ENCODE measurements at regions not wholly inside any gene's neighbourhood (a gene's known extent, or its start where the extent isn't known, plus 50 kb on each side); places are given as distances from the start of the nearest gene placed in this dataset.
"Not testable (repeated sequence)": the region's sequence is repeated elsewhere in the genome, so short reads cannot be mapped to it uniquely, and the experiment has no call there.

GRCh38 chr1:60942896-60943638 is 139.3 kb upstream of the NFIA start:
- no peak overlapping the region for H3K27ac ChIP-seq (ENCODE audit: low read length)
- H3K9ac ChIP-seq (ENCODE audit: low read depth, low read length) = no peak overlapping the region
- no peaks in the 10 kb centered on the region for H3K9me3 ChIP-seq (ENCODE audit: insufficient read depth, low read depth, low read length)
- no peak overlapping the region for H3K4me3 ChIP-seq (ENCODE audit: low read length)
- H3K36me3 ChIP-seq (ENCODE audit: insufficient read depth, low read depth, low read length) = no peaks in the 10 kb centered on the region
- H3K27me3 ChIP-seq (ENCODE audit: insufficient read depth, low read length) = no peaks in the 10 kb centered on the region
- H3K4me1 ChIP-seq (ENCODE audit: insufficient read depth, low read length) = peaks cover 34% of the 10 kb centered on the region

- no peak overlapping the region for H3K9ac ChIP-seq (ENCODE audit: low read depth, low read length)
- no peak overlapping the region for H3K4me3 ChIP-seq (ENCODE audit: low read length)
- no peaks in the 10 kb centered on the region for H3K27me3 ChIP-seq (ENCODE audit: insufficient read depth, low read length)
- peaks cover 34% of the 10 kb centered on the region for H3K4me1 ChIP-seq (ENCODE audit: insufficient read depth, low read length)
- no peaks in the 10 kb centered on the region for H3K36me3 ChIP-seq (ENCODE audit: insufficient read depth, low read depth, low read length)
- no peaks in the 10 kb centered on the region for H3K9me3 ChIP-seq (ENCODE audit: insufficient read depth, low read depth, low read length)
- no peak overlapping the region for H3K27ac ChIP-seq (ENCODE audit: low read length)
Measured at GRCh38 chr1:60942291-60942690, 140.1 kb upstream of the NFIA start.

DNA sequence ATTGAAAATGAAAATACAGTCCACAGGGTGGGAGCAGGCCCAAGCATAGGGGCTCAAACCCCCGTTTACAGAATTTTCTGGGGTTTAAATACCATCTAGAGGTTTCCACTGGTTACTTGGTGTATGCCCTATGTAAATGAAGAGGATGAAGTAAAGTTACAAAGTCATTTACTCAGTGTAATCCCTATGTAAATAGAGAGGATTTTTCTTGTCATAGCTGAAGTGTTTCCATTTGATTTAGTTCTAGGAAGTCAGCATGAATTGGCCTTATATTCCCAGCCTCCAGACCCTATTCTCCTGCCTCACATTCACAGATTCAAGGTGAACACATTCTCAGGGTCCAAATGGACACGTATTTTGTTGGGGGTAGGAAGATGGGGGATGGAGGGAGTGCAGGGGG is 141.7 kb upstream of the NFIA start:
- peaks cover 36% of the 10 kb centered on the region for H3K4me1 ChIP-seq (ENCODE audit: insufficient read depth, low read length)

DNA sequence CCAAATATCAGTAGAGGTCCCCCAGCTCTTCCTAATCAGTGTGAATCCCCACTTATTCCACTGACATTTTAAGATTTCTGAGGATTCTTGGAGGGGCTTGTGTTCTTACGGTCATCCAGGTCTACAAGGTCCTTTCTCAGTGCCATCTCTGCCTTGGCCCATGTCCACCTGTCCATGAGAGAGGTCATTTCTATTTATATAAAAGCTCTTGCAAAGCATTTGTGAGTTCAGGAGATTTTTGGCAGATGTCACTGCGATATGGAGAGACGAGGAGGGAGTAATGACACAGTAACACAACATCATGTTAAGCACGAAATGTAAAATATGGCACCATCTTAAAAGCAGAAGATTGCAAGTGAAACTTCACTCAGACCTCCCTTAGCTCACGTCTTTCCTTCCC is 144.6 kb upstream of the NFIA start:
- H3K27me3 ChIP-seq (ENCODE audit: insufficient read depth, low read length) = no peaks in the 10 kb centered on the region
- peaks cover 26% of the 10 kb centered on the region for H3K4me1 ChIP-seq (ENCODE audit: insufficient read depth, low read length)
- H3K36me3 ChIP-seq (ENCODE audit: insufficient read depth, low read depth, low read length) = no peaks in the 10 kb centered on the region
- H3K9ac ChIP-seq (ENCODE audit: low read depth, low read length) = no peak overlapping the region
- no peaks in the 10 kb centered on the region for H3K9me3 ChIP-seq (ENCODE audit: insufficient read depth, low read depth, low read length)
- no peak overlapping the region for H3K4me3 ChIP-seq (ENCODE audit: low read length)
- no peak overlapping the region for H3K27ac ChIP-seq (ENCODE audit: low read length)

More for the DNA sequence above, 141.7 kb upstream of the NFIA start:
- H3K27me3 ChIP-seq (ENCODE audit: insufficient read depth, low read length); H3K4me3 ChIP-seq (ENCODE audit: low read length); H3K9me3 ChIP-seq (ENCODE audit: insufficient read depth, low read depth, low read length); H3K9ac ChIP-seq (ENCODE audit: low read depth, low read length); H3K27ac ChIP-seq (ENCODE audit: low read length); H3K36me3 ChIP-seq (ENCODE audit: insufficient read depth, low read depth, low read length): not testable (repeated sequence)

DNA sequence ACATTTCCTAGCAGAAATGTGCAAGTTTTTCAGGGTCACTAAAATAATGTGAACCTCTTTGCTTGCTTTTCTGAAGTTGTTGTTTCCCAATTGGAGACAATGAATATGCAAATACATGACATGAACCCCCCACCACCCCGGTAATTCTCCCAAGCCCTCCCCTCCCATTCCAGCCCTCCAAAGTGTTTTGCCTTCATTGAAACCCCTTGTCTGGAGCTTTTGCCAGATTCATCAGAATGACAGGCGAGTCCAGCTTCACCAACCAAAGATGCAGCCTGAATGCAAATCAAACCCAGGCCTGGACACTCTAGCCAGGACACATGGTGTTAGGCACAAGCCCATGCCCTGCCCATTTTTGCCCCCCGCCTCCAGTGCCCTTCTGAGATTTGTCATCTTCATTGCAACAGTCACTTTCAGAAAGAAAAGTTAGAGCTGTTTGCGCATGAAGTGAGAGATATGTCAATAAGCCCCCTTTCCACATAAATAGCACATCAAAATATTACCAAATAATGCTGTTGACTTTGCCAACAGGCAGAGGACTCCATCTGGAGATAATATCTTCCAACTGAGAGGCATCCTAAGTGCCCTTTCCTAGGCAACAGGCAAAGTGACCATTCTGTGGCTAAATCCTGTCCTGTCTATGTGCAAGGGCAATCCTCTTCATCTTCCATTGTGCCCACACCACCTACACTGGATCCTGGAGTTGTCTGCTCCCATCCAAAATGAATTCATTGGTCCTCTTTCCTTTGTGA is 145.6 kb upstream of the NFIA start:
- Histone ChIP-seq H3K36me3 (ENCODE audit: insufficient read depth, low read depth, low read length) (no peaks in the 10 kb centered on the region), H3K27ac (ENCODE audit: low read length) (no peak overlapping the region), H3K27me3 (ENCODE audit: insufficient read depth, low read length) (no peaks in the 10 kb centered on the region), H3K9me3 (ENCODE audit: insufficient read depth, low read depth, low read length) (no peaks in the 10 kb centered on the region), H3K4me1 (ENCODE audit: insufficient read depth, low read length) (peaks cover 19% of the 10 kb centered on the region), H3K4me3 (ENCODE audit: low read length) (no peak overlapping the region), H3K9ac (ENCODE audit: low read depth, low read length) (no peak overlapping the region)

DNA sequence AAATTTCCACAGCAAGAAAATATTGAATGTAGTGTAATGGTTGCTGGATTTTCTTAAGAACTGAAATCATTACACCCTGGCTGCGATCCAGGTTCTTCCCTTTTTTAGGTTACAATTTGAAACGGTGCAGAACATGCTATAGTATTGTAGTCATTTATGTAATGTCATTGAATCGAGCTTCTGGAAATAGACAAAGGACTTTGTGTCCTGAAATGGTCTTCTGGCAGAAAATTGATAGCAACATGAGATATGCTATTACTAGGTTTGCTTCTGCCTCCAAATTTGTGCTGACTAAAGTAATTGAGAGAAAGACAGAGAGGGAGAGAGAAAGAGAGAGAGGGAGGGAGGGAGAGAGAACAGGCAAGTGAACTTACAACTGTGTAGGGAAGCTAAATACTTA is 146.2 kb upstream of the NFIA start:
- no peaks in the 10 kb centered on the region for H3K36me3 ChIP-seq (ENCODE audit: insufficient read depth, low read depth, low read length)
- no peak overlapping the region for H3K9ac ChIP-seq (ENCODE audit: low read depth, low read length)
- H3K4me1 ChIP-seq (ENCODE audit: insufficient read depth, low read length) = peaks cover 15% of the 10 kb centered on the region
- no peak overlapping the region for H3K27ac ChIP-seq (ENCODE audit: low read length)
- no peaks in the 10 kb centered on the region for H3K9me3 ChIP-seq (ENCODE audit: insufficient read depth, low read depth, low read length)
- H3K4me3 ChIP-seq (ENCODE audit: low read length) = no peak overlapping the region
- no peaks in the 10 kb centered on the region for H3K27me3 ChIP-seq (ENCODE audit: insufficient read depth, low read length)

- Histone ChIP-seq H3K9me3 (ENCODE audit: insufficient read depth, low read depth, low read length) (no peaks in the 10 kb centered on the region), H3K4me3 (ENCODE audit: low read length) (no peak overlapping the region), H3K36me3 (ENCODE audit: insufficient read depth, low read depth, low read length) (no peaks in the 10 kb centered on the region), H3K27ac (ENCODE audit: low read length) (no peak overlapping the region), H3K4me1 (ENCODE audit: insufficient read depth, low read length) (peaks cover 13% of the 10 kb centered on the region), H3K9ac (ENCODE audit: low read depth, low read length) (no peak overlapping the region), H3K27me3 (ENCODE audit: insufficient read depth, low read length) (no peaks in the 10 kb centered on the region)
Measured at GRCh38 chr1:60935599-60936110, 146.7 kb upstream of the NFIA start.

GRCh38 chr1:60930130-60930529 is 152.2 kb upstream of the NFIA start:
- Histone ChIP-seq H3K9ac (ENCODE audit: low read depth, low read length) (no peak overlapping the region), H3K4me3 (ENCODE audit: low read length) (no peak overlapping the region), H3K4me1 (ENCODE audit: insufficient read depth, low read length) (peaks cover 3% of the 10 kb centered on the region; the same call in 1 of the 2 replicates), H3K27ac (ENCODE audit: low read length) (no peak overlapping the region), H3K27me3 (ENCODE audit: insufficient read depth, low read length) (no peaks in the 10 kb centered on the region), H3K36me3 (ENCODE audit: insufficient read depth, low read depth, low read length) (no peaks in the 10 kb centered on the region), H3K9me3 (ENCODE audit: insufficient read depth, low read depth, low read length) (no peaks in the 10 kb centered on the region)

GRCh38 chr1:60924964-60925798 is 157.2 kb upstream of the NFIA start:
- H3K27me3 ChIP-seq (ENCODE audit: insufficient read depth, low read length) = no peaks in the 10 kb centered on the region; the same call in 1 of the 2 replicates
- H3K4me1 ChIP-seq (ENCODE audit: insufficient read depth, low read length) = no peaks in the 10 kb centered on the region; the same call in 1 of the 2 replicates
- H3K9me3 ChIP-seq (ENCODE audit: insufficient read depth, low read depth, low read length) = no peaks in the 10 kb centered on the region
- no peak overlapping the region for H3K4me3 ChIP-seq (ENCODE audit: low read length)
- no peak overlapping the region for H3K27ac ChIP-seq (ENCODE audit: low read length)
- no peaks in the 10 kb centered on the region for H3K36me3 ChIP-seq (ENCODE audit: insufficient read depth, low read depth, low read length)
- no peak overlapping the region for H3K9ac ChIP-seq (ENCODE audit: low read depth, low read length)

DNA sequence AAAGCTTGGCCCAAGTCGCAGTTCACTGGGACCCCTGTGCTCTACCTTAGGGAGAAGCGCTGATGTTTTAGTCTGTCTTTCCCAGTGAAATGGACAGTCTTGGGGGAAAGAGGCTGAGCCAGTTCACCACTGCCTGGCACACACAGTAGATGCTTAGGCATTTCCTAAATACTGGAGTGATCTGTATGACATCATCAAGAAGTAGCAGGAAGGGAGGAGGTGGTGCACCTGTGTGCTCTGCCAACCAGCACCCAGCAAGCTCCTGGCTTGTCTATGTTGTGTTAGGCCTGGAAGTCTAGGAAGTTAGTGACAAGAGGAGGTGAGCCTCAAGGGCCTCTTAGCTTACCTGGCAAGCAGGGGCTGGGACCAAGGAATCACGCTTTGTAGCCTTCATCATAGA is 158.2 kb upstream of the NFIA start:
- no peaks in the 10 kb centered on the region; the same call in 1 of the 2 replicates for H3K27me3 ChIP-seq (ENCODE audit: insufficient read depth, low read length)
- H3K9ac ChIP-seq (ENCODE audit: low read depth, low read length) = no peak overlapping the region
- H3K4me1 ChIP-seq (ENCODE audit: insufficient read depth, low read length) = no peaks in the 10 kb centered on the region; the same call in 1 of the 2 replicates
- no peaks in the 10 kb centered on the region for H3K9me3 ChIP-seq (ENCODE audit: insufficient read depth, low read depth, low read length)
- H3K4me3 ChIP-seq (ENCODE audit: low read length) = no peak overlapping the region
- no peaks in the 10 kb centered on the region for H3K36me3 ChIP-seq (ENCODE audit: insufficient read depth, low read depth, low read length)
- no peak overlapping the region for H3K27ac ChIP-seq (ENCODE audit: low read length)

GRCh38 chr1:60923389-60924087 is 158.8 kb upstream of the NFIA start:
- Histone ChIP-seq H3K9ac (ENCODE audit: low read depth, low read length) (no peak overlapping the region), H3K27ac (ENCODE audit: low read length) (no peak overlapping the region)

More at GRCh38 chr1:60923389-60924087, 158.8 kb upstream of the NFIA start:
- H3K36me3 ChIP-seq (ENCODE audit: insufficient read depth, low read depth, low read length) = no peaks in the 10 kb centered on the region
- no peaks in the 10 kb centered on the region for H3K9me3 ChIP-seq (ENCODE audit: insufficient read depth, low read depth, low read length)
- H3K27me3 ChIP-seq (ENCODE audit: insufficient read depth, low read length) = no peaks in the 10 kb centered on the region; the same call in 1 of the 2 replicates
- no peaks in the 10 kb centered on the region; the same call in 1 of the 2 replicates for H3K4me1 ChIP-seq (ENCODE audit: insufficient read depth, low read length)
- H3K4me3 ChIP-seq (ENCODE audit: low read length) = no peak overlapping the region

Measured in iPS-20b (cell line).